ENCODE measurements at regions not wholly inside any gene's neighbourhood (a gene's known extent, or its start where the extent isn't known, plus 50 kb on each side); places are given as distances from the start of the nearest gene placed in this dataset.

- Histone ChIP-seq H3K9me3 (ENCODE audit: control extremely low read depth in 1 of 5, control insufficient read depth in 4 of 5, insufficient read depth in 2 of 5, low read depth in 1 of 5, low read length in 4 of 5) (no peaks in the 10 kb centered on the region), H3K27me3 (replicated peaks in 2 of 5; ENCODE audit: control insufficient read depth in 4 of 5, insufficient read depth in 5 of 5, low read length in 4 of 5) (no peaks in the 10 kb centered on the region), H3K4me1 (ENCODE audit: control extremely low read depth in 1 of 4, control insufficient read depth in 4 of 4, insufficient read depth in 4 of 4, low read length in 3 of 4) (peaks cover 0 to 7% (median 0%) of the 10 kb centered on the region in 4 experiments), H3K36me3 (ENCODE audit: control insufficient read depth in 4 of 4, insufficient read depth in 4 of 4, low read length in 3 of 4) (no peaks in the 10 kb centered on the region), H3K27ac (ENCODE audit: insufficient read depth in 1 of 2, low read depth in 1 of 2, low read length in 2 of 2, poor library complexity in 1 of 2, severe bottlenecking in 2 of 2) (no peak overlapping the region), H3K4me3 (ENCODE audit: control insufficient read depth in 1 of 7, extremely low read depth in 1 of 7, insufficient read depth in 4 of 7, low read depth in 2 of 7, low read length in 6 of 7) (no peak overlapping the region)
- 82% methylated on average over 4 of the region's 4 CpGs for WGBS (ENCODE audit: insufficient coverage)
- ChIA-PET POLR2A (no interaction called here), CTCF (no interaction called here)
- DNase-seq: no peak
Measured at GRCh38 chr11:96961931-96962330, 572.1 kb downstream of the JRKL start.

GRCh38 chr11:96963375-96963774, 573.6 kb downstream of the JRKL start:
- ChIA-PET CTCF (no interaction called here), POLR2A (no interaction called here)
- H3K27me3 ChIP-seq (replicated peaks in 2 of 5; ENCODE audit: control insufficient read depth in 4 of 5, insufficient read depth in 5 of 5, low read length in 4 of 5): no peaks in the 10 kb centered on the region
- H3K36me3 ChIP-seq (ENCODE audit: control insufficient read depth in 4 of 4, insufficient read depth in 4 of 4, low read length in 3 of 4): no peaks in the 10 kb centered on the region
- no peak overlapping the region for H3K27ac ChIP-seq (ENCODE audit: insufficient read depth in 1 of 2, low read depth in 1 of 2, low read length in 2 of 2, poor library complexity in 1 of 2, severe bottlenecking in 2 of 2)
- no peaks in the 10 kb centered on the region for H3K9me3 ChIP-seq (ENCODE audit: control extremely low read depth in 1 of 5, control insufficient read depth in 4 of 5, insufficient read depth in 2 of 5, low read depth in 1 of 5, low read length in 4 of 5)
- H3K4me3 ChIP-seq (ENCODE audit: control insufficient read depth in 1 of 7, extremely low read depth in 1 of 7, insufficient read depth in 4 of 7, low read depth in 2 of 7, low read length in 6 of 7): no peak overlapping the region
- peaks cover 0 to 7% (median 0%) of the 10 kb centered on the region in 4 experiments for H3K4me1 ChIP-seq (ENCODE audit: control extremely low read depth in 1 of 4, control insufficient read depth in 4 of 4, insufficient read depth in 4 of 4, low read length in 3 of 4)
- DNase-seq: no peak
- WGBS (ENCODE audit: insufficient coverage): no CpG with 5 or more reads among the region's 2 CpGs

DNA sequence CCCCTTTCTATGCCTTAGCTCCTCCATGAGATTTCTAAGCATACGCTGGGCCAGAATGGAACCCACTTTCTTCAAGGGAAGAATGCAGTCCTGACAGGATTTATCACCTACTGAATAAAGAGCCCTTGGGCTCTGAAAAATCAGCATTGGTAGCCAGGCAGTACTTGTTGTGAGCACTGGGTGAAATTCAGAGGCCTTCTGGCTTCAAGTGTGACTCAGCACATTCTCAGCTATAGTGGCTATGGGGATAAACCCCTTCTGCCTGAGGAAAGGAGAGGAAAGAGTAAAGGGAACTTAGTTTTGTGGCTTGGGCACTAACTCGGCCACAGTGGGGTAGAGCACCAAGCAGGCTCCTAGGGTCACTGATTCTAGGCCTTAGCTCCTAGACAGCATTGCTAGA, 574.8 kb downstream of the JRKL start:
- peak in 2 of 3 donors; percentile 28 to 58 for DNase-seq

GRCh38 chr11:96967616-96968015, 577.8 kb downstream of the JRKL start:
- no peak overlapping the region for H3K27ac ChIP-seq (ENCODE audit: insufficient read depth in 1 of 2, low read depth in 1 of 2, low read length in 2 of 2, poor library complexity in 1 of 2, severe bottlenecking in 2 of 2)
- no peaks in the 10 kb centered on the region for H3K9me3 ChIP-seq (ENCODE audit: control extremely low read depth in 1 of 5, control insufficient read depth in 4 of 5, insufficient read depth in 2 of 5, low read depth in 1 of 5, low read length in 4 of 5)
- DNase-seq: no peak
- H3K4me1 ChIP-seq (ENCODE audit: control extremely low read depth in 1 of 4, control insufficient read depth in 4 of 4, insufficient read depth in 4 of 4, low read length in 3 of 4): peaks cover 0 to 7% (median 0%) of the 10 kb centered on the region in 4 experiments
- WGBS (ENCODE audit: insufficient coverage): 100% methylated on average over 1 of the region's 1 CpG
- POLR2A ChIA-PET: no interaction called here
- no peaks in the 10 kb centered on the region for H3K27me3 ChIP-seq (replicated peaks in 2 of 5; ENCODE audit: control insufficient read depth in 4 of 5, insufficient read depth in 5 of 5, low read length in 4 of 5)
- H3K36me3 ChIP-seq (ENCODE audit: control insufficient read depth in 4 of 4, insufficient read depth in 4 of 4, low read length in 3 of 4): no peaks in the 10 kb centered on the region
- no peak overlapping the region for H3K4me3 ChIP-seq (ENCODE audit: control insufficient read depth in 1 of 7, extremely low read depth in 1 of 7, insufficient read depth in 4 of 7, low read depth in 2 of 7, low read length in 6 of 7)
- CTCF ChIA-PET: interaction anchor here (1.2 kb wide), 1 partner anchor 19 kb away, joined by 3 read pairs; no protein-coding TSS in a partner anchor

More for the DNA sequence above, 574.8 kb downstream of the JRKL start:
- 63% methylated on average over 2 of the region's 2 CpGs for WGBS (ENCODE audit: insufficient coverage)
- Histone ChIP-seq H3K27ac (ENCODE audit: insufficient read depth in 1 of 2, low read depth in 1 of 2, low read length in 2 of 2, poor library complexity in 1 of 2, severe bottlenecking in 2 of 2) (no peak overlapping the region), H3K36me3 (ENCODE audit: control insufficient read depth in 4 of 4, insufficient read depth in 4 of 4, low read length in 3 of 4) (no peaks in the 10 kb centered on the region), H3K9me3 (ENCODE audit: control extremely low read depth in 1 of 5, control insufficient read depth in 4 of 5, insufficient read depth in 2 of 5, low read depth in 1 of 5, low read length in 4 of 5) (no peaks in the 10 kb centered on the region), H3K27me3 (replicated peaks in 2 of 5; ENCODE audit: control insufficient read depth in 4 of 5, insufficient read depth in 5 of 5, low read length in 4 of 5) (no peaks in the 10 kb centered on the region), H3K4me3 (ENCODE audit: control insufficient read depth in 1 of 7, extremely low read depth in 1 of 7, insufficient read depth in 4 of 7, low read depth in 2 of 7, low read length in 6 of 7) (no peak overlapping the region), H3K4me1 (ENCODE audit: control extremely low read depth in 1 of 4, control insufficient read depth in 4 of 4, insufficient read depth in 4 of 4, low read length in 3 of 4) (peaks cover 0 to 7% (median 0%) of the 10 kb centered on the region in 4 experiments)
- ChIA-PET CTCF (no interaction called here), POLR2A (no interaction called here)

DNA sequence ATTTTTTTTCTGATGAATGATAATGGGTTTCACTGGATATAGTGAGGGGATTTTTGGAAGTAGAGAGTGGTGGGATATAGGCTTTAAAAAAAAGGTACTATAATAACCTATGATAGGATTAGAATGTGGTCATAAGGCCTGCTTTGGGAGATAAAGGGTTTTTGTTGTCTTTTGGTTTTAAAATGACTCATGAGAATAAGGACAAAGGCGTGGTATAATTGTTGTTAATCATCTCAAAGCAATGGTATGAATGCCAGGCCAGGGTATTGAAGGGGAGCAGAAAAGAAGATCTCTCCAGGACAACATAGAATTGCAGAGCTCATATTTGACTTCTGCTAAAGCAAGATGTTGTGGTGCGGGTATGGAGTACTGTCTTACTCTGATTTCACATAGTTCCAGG, 579.4 kb downstream of the JRKL start:
- H3K27me3 ChIP-seq (replicated peaks in 2 of 5; ENCODE audit: control insufficient read depth in 4 of 5, insufficient read depth in 5 of 5, low read length in 4 of 5): no peaks in the 10 kb centered on the region
- CTCF ChIA-PET: no interaction called here
- H3K4me1 ChIP-seq (ENCODE audit: control extremely low read depth in 1 of 4, control insufficient read depth in 4 of 4, insufficient read depth in 4 of 4, low read length in 3 of 4): peaks cover 0 to 6% (median 0%) of the 10 kb centered on the region in 4 experiments
- peak in 2 of 3 donors; percentile 19 to 45 for DNase-seq
- 25% methylated on average over 1 of the region's 2 CpGs for WGBS (ENCODE audit: insufficient coverage)
- no peak overlapping the region for H3K4me3 ChIP-seq (ENCODE audit: control insufficient read depth in 1 of 7, extremely low read depth in 1 of 7, insufficient read depth in 4 of 7, low read depth in 2 of 7, low read length in 6 of 7)
- H3K27ac ChIP-seq (ENCODE audit: insufficient read depth in 1 of 2, low read depth in 1 of 2, low read length in 2 of 2, poor library complexity in 1 of 2, severe bottlenecking in 2 of 2): no peak overlapping the region
- H3K9me3 ChIP-seq (ENCODE audit: control extremely low read depth in 1 of 5, control insufficient read depth in 4 of 5, insufficient read depth in 2 of 5, low read depth in 1 of 5, low read length in 4 of 5): no peaks in the 10 kb centered on the region
- no peaks in the 10 kb centered on the region for H3K36me3 ChIP-seq (ENCODE audit: control insufficient read depth in 4 of 4, insufficient read depth in 4 of 4, low read length in 3 of 4)
- POLR2A ChIA-PET: no interaction called here

DNA sequence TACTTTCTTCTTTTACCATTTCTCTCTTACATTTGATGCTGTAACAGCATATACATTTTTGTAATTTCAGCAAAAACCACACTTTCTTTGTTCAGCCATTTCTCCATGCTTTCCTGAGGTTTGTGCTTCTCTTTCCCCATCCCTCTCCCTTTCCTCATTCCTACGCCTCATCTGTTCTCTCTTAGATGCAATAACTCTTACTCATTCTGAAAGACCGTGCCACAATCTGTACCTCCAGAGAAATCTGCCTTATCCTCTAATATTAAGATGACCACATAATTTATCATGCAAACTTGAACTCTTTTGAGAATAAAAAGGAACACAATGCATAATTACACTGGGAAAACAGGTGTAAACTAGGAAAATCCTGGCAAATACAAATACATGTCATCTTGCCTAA, 588.9 kb downstream of the JRKL start:
- CTCF ChIA-PET: no interaction called here
- no peaks in the 10 kb centered on the region for H3K36me3 ChIP-seq (ENCODE audit: control insufficient read depth in 4 of 4, insufficient read depth in 4 of 4, low read length in 3 of 4)
- WGBS (ENCODE audit: insufficient coverage): 57% methylated on average over 1 of the region's 2 CpGs
- no peak overlapping the region for H3K4me3 ChIP-seq (ENCODE audit: control insufficient read depth in 1 of 7, extremely low read depth in 1 of 7, insufficient read depth in 4 of 7, low read depth in 2 of 7, low read length in 6 of 7)
- no peak overlapping the region for H3K27ac ChIP-seq (ENCODE audit: insufficient read depth in 1 of 2, low read depth in 1 of 2, low read length in 2 of 2, poor library complexity in 1 of 2, severe bottlenecking in 2 of 2)
- H3K4me1 ChIP-seq (ENCODE audit: control extremely low read depth in 1 of 4, control insufficient read depth in 4 of 4, insufficient read depth in 4 of 4, low read length in 3 of 4): no peaks in the 10 kb centered on the region
- POLR2A ChIA-PET: no interaction called here
- H3K27me3 ChIP-seq (replicated peaks in 2 of 5; ENCODE audit: control insufficient read depth in 4 of 5, insufficient read depth in 5 of 5, low read length in 4 of 5): no peaks in the 10 kb centered on the region
- no peaks in the 10 kb centered on the region for H3K9me3 ChIP-seq (ENCODE audit: control extremely low read depth in 1 of 5, control insufficient read depth in 4 of 5, insufficient read depth in 2 of 5, low read depth in 1 of 5, low read length in 4 of 5)
- no peak for DNase-seq

DNA sequence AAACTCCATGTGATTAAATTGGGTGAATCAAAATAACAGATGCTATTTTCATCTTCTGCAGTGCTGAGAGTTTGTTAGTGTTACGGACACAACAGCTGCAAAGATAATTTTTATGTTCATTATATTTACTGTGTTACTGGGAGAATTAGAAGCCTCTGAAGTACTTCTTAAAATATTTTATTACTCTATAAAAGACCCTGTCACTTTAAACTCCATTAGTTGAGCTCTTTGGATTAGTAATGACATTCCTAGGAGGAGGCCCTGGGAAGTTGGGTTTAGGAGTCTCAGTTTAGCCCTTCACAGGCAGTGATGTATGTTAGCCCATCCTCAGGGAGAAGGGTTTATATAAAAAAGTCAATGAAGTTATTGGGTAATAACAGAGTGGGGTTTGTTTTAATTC, 596.7 kb downstream of the JRKL start:
- DNase-seq: no peak
- no peaks in the 10 kb centered on the region for H3K36me3 ChIP-seq (ENCODE audit: control insufficient read depth in 4 of 4, insufficient read depth in 4 of 4, low read length in 3 of 4)
- H3K4me3 ChIP-seq (ENCODE audit: control insufficient read depth in 1 of 7, extremely low read depth in 1 of 7, insufficient read depth in 4 of 7, low read depth in 2 of 7, low read length in 6 of 7): no peak overlapping the region
- no peaks in the 10 kb centered on the region for H3K9me3 ChIP-seq (ENCODE audit: control extremely low read depth in 1 of 5, control insufficient read depth in 4 of 5, insufficient read depth in 2 of 5, low read depth in 1 of 5, low read length in 4 of 5)
- WGBS (ENCODE audit: insufficient coverage): no CpG with 5 or more reads among the region's 1 CpG
- no peak overlapping the region for H3K27ac ChIP-seq (ENCODE audit: insufficient read depth in 1 of 2, low read depth in 1 of 2, low read length in 2 of 2, poor library complexity in 1 of 2, severe bottlenecking in 2 of 2)
- H3K27me3 ChIP-seq (replicated peaks in 2 of 5; ENCODE audit: control insufficient read depth in 4 of 5, insufficient read depth in 5 of 5, low read length in 4 of 5): no peaks in the 10 kb centered on the region
- no peaks in the 10 kb centered on the region for H3K4me1 ChIP-seq (ENCODE audit: control extremely low read depth in 1 of 4, control insufficient read depth in 4 of 4, insufficient read depth in 4 of 4, low read length in 3 of 4)
- CTCF ChIA-PET: interaction anchor here (1.0 kb wide), 1 partner anchor 19 kb away, joined by 3 read pairs; no protein-coding TSS in a partner anchor
- POLR2A ChIA-PET: no interaction called here

Measured in common myeloid progenitor, CD34-positive (primary cell).